IMR-90 (cell line): ENCODE measurements at regions not wholly inside any gene's neighbourhood (a gene's known extent, or its start where the extent isn't known, plus 50 kb on each side); places are given as distances from the start of the nearest gene placed in this dataset.

Experiments
- MAFK ChIP-seq: IDR thresholded peaks from 2 replicates; pipeline ENCODE4 v1.6.1; 2012; ENCODE audit warnings: low read depth, low read length, improper control_type of control experiment
- NFE2L2 ChIP-seq: fragments of 150-350 bp; IDR thresholded peaks from 2 replicates; pipeline ENCODE4 v1.6.1; 2016; ENCODE audit warnings: low read depth, mild to moderate bottlenecking, low read length
- POLR2A ChIP-seq: IDR thresholded peaks from 2 replicates; pipeline ENCODE4 v1.6.1; 2012; ENCODE audit warnings: mild to moderate bottlenecking, low read depth, low read length
- RCOR1 ChIP-seq: IDR thresholded peaks from 2 replicates; pipeline ENCODE4 v1.6.1; 2012; ENCODE audit warnings: mild to moderate bottlenecking, low read length, improper control_type of control experiment; ENCODE audit not compliant: insufficient replicate concordance
- SMC3 ChIP-seq: fragments of 150-350 bp; IDR thresholded peaks from 2 replicates; pipeline ENCODE4 v1.6.1; 2016; ENCODE audit warnings: low read depth, mild to moderate bottlenecking, antibody characterized with exemption, low read length, moderate library complexity
- TF ChIP-seq, protein P1 (sequence below): conservative IDR thresholded peaks from 2 replicates; pipeline ENCODE4 v1.5.1; 2012; ENCODE audit warnings: mild to moderate bottlenecking, low read depth, low read length, improper control_type of control experiment

DNA sequence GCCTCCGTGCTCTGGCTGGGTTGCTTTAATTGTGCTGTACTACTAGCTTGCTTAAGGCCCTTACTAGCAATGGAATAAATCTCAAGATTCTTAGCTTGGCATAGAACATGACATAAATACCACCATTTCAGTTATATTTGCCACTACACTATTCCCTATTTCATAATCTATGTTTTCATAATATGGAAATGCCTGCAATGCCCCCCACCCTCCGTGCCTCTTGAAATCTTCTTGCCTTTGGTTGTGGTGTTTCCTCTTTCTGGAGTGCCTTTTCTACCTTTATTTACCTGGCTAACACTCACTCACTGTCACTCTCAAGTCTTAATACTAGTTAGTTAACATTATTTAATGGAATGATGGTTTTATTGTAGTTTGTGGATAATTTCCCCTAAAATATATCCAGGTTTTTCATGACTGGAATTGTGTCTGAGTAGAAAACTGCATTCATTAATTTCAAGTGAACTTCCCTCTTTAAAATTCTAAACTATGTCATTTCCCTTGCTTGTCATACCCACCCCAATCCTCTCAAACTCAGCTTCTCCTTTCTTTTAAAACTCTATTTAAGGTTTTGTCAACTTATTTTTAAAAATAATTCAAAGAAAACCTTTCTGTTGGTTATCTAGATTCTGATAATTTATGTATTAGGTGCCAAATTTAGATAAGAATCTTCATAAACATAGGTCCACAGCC lies 521.7 kb upstream of the DAB2 start:
- TF ChIP-seq, protein P1, sequence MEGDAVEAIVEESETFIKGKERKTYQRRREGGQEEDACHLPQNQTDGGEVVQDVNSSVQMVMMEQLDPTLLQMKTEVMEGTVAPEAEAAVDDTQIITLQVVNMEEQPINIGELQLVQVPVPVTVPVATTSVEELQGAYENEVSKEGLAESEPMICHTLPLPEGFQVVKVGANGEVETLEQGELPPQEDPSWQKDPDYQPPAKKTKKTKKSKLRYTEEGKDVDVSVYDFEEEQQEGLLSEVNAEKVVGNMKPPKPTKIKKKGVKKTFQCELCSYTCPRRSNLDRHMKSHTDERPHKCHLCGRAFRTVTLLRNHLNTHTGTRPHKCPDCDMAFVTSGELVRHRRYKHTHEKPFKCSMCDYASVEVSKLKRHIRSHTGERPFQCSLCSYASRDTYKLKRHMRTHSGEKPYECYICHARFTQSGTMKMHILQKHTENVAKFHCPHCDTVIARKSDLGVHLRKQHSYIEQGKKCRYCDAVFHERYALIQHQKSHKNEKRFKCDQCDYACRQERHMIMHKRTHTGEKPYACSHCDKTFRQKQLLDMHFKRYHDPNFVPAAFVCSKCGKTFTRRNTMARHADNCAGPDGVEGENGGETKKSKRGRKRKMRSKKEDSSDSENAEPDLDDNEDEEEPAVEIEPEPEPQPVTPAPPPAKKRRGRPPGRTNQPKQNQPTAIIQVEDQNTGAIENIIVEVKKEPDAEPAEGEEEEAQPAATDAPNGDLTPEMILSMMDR, result no peak
- TF ChIP-seq RCOR1, result no peak
- TF ChIP-seq POLR2A, result no peak
- TF ChIP-seq MAFK, result no peak
- no peak for TF ChIP-seq NFE2L2
- TF ChIP-seq SMC3, result no peak
